Fibroblast of skin of scalp (primary cell): ENCODE measurements at regions not wholly inside any gene's neighbourhood (a gene's known extent, or its start where the extent isn't known, plus 50 kb on each side); places are given as distances from the start of the nearest gene placed in this dataset.
"Not testable (repeated sequence)": the region's sequence is repeated elsewhere in the genome, so short reads cannot be mapped to it uniquely, and the experiment has no call there.

Experiments
- DNase-seq: peaks from one replicate; pipeline ENCODE4 v3.0.0-alpha.2; 2013

DNA sequence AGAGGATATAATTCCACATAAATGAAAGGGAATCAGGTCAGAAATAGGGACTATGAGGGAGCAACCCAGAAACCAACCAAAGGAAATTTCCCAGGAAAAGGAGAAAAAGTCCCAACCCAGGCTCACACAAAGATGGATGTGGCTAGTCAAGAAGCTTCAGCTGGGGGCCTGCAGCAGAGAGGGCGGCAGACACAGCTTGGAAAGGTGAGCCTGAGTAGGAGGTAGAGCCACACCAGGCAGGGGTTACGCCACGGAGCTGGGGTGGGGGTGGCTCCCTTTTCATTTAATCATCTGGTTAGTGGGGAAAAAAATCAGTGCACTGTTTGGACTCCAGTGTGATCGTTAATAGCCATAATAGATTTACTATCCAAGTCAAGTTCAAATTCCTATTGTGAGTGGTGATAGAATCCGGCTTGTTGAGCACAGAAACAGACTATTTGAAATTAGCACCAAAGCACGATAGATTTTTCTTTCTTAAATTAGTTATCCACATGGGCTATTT is 220.6 kb downstream of the TPBG start:
- DNase-seq = no peak

DNA sequence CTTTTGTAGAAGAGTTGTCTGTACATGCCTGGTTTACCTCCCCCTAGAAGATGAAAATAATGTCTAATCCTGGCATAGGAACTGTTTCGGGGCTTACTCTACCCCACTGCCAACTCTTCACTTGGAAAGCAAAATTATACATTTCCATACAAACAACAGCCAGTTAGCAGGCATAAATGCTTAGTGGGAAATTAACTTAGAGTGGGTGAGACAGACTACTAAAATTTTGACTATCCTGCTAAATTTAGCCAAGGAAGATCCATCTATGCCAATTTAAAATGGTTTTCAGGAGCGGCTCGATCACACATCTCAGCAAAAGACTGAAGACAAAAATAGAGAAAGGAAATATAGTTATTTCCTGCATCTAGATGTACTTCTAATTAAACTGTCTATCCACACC is 221.2 kb downstream of the TPBG start:
- no peak for DNase-seq

DNA sequence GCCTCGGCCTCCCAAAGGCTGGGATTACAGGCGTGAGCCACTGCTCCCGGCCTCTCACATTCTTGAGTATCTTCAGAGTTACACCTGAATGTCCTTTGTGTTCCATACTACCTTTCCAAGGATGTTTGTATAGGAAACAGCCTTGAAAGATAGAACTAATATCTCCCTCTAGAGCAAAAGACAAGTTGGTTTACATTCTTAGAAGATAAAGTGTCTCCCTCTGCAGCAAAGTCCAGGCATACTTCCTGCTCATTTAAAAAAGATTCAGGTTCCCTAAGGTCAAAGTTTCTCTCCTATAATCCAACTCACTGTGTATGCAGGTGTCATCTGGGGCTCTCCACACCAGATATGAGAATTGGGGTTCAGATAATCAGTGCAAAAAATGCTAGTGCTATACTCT is 224.4 kb downstream of the TPBG start:
- DNase-seq = no peak

DNA sequence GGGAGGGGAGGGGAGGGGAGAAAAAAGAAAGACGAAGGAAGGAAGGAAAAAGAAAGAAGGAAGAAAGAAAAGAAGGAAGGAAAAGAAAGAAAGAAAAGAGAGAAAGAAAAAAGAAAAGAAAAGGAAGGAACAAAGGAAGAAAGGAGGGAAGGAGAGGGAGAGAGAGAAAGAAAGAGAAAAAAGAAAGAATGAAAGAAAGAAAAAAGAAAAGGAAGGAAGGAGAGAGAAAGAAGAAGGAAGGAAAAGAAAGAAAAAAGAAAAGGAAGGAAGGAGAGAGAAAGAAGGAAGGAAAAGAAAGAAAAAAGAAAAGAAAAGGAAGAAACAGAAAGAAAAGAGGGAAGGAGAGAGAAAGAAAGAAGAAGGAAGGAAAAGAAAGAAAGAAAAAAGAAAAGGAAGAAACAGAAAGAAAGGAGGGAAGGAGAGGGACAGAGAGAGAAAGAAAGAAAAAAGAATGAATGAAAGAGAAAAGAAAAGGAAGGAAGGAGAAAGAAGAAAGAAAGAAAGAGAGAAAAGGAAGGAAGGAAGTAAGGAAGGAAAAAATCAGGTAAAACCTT is 225.3 kb downstream of the TPBG start:
- no peak for DNase-seq

DNA sequence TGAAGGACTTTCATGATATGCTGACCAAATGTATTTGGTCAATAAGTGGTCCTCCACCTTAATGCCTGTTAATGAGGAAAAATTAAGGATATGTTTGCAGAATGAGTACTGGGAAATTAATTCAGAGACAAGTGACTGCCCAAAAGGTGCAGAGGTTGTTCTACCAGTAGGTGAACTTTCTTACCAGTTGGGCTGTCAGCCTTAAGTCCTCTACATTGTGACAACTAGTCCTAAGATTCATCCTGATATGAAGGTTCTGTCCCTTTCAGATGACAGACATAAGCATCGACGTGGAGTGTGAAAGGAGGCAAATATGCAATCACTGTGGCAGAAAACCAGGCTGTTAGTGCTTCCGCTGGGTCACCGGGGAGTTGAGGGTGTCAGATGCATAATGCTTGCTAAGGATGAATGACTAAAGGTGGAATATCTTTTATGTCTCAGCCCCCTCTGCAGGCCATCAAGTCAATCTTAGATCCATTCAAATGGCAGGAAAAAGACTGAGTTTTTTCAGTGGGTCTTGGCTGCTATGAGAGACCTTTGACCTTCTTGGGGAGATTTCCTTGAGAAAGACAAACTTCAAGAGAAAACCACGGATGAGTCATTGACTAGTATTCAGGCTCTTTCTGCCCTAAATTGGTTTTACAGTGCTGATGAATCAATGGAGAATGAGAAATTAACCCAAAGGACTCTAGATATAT is 226.0 kb downstream of the TPBG start:
- peak; percentile 87 for DNase-seq

DNA sequence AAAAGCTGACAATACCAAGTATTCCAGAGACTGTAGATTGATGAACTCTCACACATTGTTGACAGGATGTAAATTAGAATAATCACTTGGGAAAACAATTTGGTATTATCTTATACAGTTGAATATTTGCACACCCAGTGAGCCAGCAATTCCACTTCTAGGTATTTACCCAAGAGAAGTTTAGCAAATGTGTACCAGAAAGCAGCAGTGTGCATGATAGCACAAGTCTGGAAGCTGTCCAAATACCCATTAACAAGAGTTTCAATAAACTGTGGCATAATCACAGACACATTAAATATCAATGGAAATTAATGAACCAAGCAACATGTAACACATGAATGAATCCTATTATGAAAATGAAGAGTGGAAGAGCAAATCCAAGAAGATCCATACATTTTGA is 233.6 kb downstream of the TPBG start:
- DNase-seq = peak; percentile 29

DNA sequence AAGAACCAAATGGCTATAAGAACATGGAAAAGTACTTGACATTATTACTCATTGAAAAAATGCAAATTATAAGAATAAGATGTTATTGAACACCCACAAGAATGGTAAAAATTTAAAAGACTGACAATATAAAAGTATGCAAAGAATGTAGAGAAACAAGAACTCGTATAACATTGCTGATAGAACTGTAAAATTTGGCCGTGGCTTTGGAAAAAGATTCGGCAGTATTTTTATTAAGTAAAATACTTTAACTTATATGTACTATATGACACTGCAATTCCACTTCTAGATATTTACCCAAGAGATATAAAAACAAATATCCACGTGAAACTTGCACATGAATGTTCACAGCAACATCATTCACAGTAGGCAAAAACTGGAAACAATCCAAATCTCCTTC is 239.2 kb downstream of the TPBG start:
- peak; percentile 81 for DNase-seq

DNA sequence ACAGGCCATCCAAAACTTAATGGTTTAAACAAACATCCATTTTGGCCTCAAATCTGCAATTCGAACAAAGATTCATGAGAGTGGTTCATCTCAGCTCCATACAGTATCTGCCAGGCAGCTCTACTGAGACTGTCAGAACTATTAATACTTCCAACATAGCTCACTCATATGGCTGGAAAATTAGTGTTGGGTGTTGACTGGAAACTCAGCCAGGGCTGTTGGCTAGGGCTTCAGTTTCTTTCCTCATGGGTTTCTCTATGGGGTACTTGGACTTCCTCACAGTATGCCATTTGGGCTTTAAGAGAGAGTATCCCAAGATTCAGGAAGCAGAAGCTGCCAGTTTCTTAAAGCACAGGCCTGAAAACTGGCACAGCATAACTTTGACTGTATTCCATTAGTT is 240.3 kb downstream of the TPBG start:
- DNase-seq = no peak

DNA sequence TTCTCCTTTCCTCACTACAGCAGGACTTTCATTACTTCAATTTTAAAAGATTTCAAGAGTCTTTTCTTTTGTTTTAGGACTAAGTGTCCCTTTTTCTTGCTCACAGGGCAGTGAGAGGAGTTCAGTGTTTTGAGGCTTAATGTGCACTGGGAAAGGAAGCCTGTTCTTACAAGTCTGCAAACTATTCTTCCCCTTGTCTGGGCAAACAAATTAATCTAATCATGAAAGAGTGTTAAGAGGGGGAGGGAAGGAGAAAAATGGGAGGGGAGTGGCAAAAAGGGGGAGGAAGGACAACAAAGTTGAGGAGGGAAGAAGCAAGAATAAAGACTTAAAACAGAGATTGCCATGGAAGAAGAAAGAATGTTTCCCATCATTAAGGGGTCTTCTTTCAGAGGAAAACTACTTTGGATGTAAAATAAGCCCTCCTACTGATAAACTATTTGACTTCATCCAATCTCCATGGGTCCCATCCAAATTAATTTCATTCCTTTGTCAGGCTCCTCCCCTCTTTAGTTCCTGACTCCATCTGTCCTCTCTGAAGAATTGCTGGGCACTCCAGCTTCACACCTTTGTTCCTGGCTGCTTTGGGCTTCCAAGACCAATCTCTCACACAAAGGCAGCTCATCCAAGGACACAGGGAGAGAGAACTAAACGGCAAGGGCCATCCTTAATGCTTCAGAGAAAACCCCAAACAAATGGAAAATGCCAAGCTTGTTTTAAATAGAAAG is 244.5 kb downstream of the TPBG start:
- no peak for DNase-seq

DNA sequence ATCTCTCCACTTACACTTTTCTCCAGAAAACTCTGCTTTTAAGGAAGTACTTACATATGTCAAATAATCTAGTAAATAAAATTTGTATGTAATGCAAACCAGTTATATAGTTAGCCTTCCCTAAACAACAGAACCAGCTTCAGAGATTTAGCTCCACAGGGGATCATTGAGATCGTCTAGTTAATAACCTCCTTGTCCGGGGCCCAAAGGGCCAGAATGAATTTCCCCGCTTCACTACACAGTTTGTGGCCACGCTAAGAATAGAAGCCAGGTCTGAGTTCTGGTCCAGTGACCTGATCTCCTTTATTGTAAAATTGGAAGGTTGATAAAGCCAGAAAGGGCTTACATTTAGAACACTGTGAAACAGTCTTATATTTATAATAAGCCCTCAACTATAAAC is 245.2 kb downstream of the TPBG start:
- no peak for DNase-seq

DNA sequence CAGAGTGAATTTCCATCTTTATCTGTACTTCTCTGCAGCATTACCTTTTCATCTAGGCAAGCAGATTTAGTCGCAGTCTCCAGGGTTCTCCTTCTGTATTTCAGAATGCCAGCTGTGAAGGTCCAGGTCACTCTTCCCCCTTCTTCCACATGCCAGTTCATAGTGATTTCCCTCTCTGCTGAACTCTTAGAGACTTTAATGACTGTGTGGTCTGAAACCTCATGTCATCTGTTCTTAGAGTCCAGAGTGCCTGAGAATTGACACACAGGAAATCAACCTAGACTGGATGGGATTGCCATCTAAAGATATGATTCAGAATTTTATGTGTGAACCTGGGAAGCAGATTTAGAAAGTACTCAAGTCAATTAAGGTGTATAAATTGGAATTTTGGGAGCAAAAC is 248.1 kb downstream of the TPBG start:
- DNase-seq = no peak

DNA sequence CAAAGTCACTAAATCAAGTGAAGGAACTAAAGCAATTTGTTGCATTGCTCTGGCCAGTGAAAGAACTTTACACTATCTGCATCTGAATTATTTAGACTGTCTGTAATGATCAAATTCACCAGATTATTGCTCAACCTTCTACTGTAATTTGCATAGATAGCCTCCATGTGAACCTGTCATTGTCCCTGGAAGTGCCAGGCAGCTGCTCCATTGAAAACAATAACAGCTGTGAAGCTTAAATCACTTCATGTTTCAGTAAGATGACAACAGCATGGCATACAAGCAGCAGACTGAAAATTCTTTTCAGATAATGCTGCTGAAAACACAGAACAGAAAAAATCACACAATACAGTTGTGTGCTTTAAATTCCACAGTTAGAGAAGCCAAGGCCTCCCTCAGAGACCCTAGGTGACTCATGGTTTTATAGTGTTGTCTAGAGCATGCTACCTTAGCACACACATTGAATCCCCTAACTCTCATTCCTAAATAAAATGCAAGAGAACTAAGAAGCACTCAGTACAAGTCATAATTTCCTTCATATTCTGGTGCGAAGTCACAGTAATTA is 248.9 kb downstream of the TPBG start:
- DNase-seq = no peak

DNA sequence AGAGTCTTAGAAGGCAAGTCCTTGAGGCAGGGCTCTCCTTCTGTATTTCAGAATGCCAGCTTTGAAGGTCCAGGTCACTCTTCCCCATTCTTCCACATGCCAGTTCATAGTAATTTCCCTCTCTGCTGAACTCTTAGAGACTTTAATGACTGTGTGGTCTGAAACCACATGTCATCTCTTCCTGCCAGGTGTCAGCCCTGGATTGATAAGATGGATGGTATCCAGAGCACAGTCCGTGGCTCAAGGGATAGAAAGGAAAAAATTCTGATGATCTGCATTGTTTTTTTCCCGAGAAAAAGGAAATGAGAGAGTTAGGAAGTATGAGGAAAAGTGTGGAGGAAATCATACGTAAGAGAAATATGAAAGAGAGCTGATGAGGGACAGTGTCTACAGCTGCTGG is 250.9 kb downstream of the TPBG start:
- DNase-seq = no peak

DNA sequence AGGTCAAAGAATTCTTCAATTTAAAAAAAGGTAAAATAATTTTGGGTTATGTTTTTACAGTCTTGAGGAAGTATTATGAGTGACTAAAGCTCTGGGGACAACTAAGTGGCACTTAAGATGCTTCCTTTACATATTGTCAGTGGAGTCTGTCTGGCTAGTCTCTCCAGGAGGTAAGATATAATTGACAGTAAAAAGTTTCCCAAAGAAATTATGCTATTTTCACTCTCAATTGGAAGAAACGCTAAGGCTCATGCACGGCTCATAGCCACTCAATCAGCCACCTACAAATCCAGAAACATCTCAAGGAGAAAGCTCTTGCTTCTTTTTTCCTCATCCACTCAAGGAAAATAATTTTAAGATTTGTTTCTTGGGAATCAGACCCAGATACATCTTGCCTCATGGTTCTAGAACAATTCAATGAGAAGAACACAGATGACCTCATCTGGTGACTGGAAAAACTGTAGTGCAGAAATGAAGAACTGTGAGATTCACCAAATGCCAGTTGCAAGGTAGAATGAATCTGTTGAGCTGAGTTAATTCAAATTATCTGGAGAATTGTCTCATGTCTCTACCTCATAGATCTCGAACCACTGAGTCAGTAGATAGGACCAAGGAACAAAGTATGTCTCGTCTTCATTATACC is 252.9 kb downstream of the TPBG start:
- peak; percentile 24 for DNase-seq

DNA sequence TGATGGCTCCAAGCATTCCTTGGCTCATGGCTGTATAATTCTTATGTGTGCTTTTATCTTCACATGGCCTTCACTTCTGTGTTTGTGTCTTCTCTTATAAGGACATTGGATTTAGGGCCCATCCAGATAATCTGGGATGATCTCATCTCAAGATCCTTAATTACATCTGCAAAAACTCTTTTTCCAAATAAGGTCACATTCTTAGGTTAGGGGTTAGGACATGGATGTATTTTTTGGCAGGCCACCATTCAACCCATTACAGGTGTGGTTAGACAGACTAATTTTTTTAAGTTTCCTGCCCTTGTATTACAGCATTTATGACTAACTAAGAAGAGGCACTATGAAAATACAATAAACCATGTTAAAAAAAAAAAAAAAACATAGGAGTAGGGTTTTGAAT is 254.0 kb downstream of the TPBG start:
- DNase-seq = peak; percentile 8

DNA sequence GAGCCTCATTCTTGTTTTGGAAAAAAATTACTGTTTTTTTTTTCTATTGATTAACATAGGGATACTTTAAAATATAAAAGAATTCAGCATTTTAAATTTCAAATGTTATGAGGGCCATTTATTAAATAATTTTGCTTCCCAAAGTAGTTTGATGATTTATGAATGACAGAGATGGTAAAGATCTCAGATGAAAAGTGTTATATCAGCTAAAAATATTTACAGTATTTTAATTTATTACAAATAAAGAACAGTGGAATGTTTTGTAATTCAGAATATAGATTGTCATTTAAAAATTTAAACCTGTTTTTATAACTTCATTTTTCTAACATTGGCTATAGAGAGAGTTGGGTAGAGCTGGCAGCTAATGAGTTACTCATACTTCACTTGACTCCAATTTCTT is 256.0 kb downstream of the TPBG start:
- DNase-seq = no peak

DNA sequence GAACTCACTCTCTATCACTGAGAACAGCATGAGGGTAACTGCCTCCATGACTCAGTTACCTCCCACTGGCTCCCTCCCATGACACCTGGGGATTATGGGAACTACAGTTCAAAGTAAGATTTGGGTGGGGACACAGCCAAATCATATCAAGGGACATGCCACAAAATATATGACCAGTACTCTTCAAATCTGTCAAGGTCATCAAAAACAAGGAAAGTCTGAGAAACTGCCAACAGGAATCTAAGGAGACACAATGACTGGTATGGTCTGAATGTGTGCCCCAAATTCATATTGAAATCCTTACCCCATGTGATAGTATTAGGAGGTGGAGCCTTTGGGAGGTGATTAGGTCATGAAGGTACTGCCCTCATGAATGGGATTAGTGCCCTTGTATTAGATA is 258.8 kb downstream of the TPBG start:
- DNase-seq = no peak

DNA sequence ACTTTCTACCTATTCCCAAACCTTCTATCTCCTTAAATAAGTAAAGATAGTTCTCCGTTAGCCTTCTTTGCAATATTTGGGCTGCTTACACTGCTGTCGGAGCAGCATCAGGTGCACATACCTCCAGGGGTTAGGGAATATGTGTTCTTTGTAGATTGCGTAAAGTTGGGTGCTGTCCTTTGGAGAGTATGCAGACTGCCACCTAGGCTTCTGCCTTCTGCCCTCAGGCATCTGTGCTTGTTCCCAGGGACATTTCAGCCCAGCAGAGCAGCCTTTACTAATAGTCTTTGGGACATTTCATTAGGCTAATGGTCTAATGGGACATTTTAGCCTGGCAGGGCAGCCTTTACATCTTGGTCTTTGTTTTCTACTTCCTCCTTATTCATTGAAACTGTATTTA is 260.6 kb downstream of the TPBG start:
- no peak for DNase-seq

DNA sequence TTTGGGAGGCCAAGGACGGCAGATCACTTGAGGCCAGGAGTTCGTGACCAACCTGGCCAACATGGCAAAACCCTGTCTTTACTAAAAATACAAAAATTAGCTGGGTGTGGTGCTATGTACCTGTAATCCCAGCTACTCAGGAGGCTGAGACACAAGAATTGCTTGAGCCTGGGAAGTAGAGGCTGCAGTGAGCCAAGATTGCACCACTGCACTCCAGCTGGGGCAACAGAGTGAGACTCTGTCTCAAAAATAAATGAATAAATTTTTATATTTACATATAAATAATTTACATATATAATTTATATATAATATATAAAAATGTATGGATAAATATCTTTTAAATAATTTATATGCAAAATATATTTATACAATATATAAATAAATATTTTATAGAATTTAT is 263.3 kb downstream of the TPBG start:
- not testable (repeated sequence) for DNase-seq

DNA sequence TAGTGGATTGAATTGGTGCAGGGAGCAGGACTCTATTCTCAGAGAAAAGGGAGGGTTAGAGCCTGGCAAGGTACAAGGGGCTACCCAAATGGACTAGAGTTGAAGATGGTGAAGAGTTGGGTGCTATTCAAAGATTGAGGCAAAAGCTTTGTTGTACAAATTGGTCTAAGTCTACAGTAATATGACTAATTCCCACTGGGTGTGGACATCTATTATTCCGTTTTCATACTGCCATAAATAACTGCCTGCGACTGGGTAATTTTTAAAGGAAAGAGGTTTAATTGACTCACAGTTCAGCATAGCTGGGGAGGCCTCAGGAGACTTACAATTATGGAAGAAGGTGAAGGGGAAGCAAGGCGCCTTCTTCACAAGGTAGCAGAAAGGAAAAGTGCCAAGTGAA is 266.3 kb downstream of the TPBG start:
- no peak for DNase-seq

DNA sequence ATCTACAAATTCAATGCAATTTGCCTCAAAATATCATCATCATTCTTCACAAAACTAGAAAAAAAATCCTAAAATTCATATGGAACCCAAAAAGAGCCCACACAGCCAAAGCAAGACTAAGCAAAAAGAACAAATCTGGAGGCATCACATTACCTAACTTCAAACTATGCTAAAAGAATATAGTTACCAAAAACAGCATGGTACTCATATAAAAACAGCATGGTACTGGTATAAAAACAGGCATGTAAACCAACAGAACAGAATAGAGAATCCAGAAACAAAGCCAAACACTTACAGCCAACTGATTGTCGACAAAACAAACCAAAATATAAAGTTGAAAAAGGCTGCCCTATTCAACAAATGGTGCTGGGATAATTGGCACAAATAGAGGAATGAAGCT is 278.1 kb downstream of the TPBG start:
- no peak for DNase-seq

DNA sequence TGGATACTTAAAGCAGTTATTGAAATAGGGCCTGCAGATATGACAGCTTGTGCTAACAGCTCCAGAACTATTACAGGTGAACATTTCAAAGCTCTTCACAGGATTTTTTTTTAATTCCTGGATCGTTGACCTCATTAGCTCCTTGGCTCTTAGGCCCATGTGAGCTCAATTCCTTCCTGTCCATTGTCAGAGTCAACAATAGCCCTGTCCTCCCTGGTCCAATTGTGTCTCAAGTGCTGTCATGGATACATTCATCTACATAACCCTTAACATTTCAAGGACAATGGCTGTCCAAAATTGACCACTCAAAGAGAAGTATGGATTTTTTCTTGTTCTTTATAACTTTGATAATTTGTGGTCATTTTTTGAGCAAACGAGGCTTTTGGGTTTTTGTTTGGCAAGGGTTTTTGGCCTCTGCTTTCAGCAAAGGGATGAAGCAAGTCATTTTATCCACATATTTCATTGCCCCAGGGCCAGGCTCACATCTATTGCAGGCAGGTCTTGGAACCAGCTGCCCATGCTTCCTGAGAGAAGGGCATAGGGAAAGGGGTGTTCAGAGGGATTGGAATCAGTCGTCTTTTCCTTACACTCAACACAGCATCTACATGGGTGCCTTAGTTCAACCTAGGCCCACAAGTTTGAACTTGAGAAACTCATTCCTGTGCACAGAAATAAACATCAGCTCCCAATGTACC is 282.1 kb downstream of the TPBG start:
- DNase-seq = no peak

DNA sequence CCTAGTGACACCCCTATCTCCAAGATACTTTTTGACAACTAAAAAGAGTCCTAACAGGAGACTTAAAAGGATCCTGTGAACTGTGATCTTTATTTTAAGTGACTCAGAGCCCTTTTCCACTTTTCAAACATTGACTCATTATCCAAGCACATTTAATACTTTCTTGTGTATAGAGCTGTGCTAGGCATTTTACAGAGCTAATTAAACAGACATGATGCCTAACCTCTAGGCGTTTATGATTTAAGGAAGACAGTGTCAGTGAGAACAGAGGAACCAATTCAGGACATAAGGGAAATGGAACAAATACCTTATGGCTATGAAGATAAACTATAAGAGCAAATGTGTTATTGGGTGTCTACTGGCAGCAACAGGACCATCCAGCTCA is 282.6 kb downstream of the TPBG start:
- DNase-seq = no peak
